RWPE1 (cell line): ENCODE measurements at regions not wholly inside any gene's neighbourhood (a gene's known extent, or its start where the extent isn't known, plus 50 kb on each side); places are given as distances from the start of the nearest gene placed in this dataset.

Experiments used
- CTCF ChIA-PET: fragments of 350-600 bp; sonication (Branson Sonifier 250); formaldehyde crosslinking; extraction: SDS; loops from one replicate; lab custom pipeline; 2021; lab: Yijun Ruan, JAX
- POLR2A ChIA-PET: fragments of 400-600 bp; formaldehyde crosslinking; extraction: SDS; loops from one replicate; lab custom pipeline; 2020; ENCODE audit warnings: antibody characterized with exemption; ENCODE audit not compliant: low non-redundant PET; lab: Yijun Ruan, JAX
- DNase-seq: peaks from one replicate; pipeline ENCODE4 v3.0.0; 2012; ENCODE audit warnings: low spot score
- H3K27ac ChIP-seq: fragments of 450-650 bp; 2 replicates; pipeline ENCODE4 v1.5.1; 2017
- CTCF ChIP-seq: fragments of 450-650 bp; conservative IDR thresholded peaks from 2 replicates; pipeline ENCODE4 v1.5.1; 2017; ENCODE audit warnings: low read depth, mild to moderate bottlenecking

- no peak overlapping the region for H3K27ac ChIP-seq
- CTCF ChIA-PET = interaction anchor here (0.6 kb wide), 1 partner anchor 113 kb away, joined by 8 read pairs; no protein-coding TSS in a partner anchor
- POLR2A ChIA-PET = no interaction called here
- no peak for TF ChIP-seq CTCF
- DNase-seq = no peak
These were observed 59.5 kb upstream of the GGTLC1 start for GRCh38 chr20:24048024-24048611.

GRCh38 chr20:24046888-24047287 lies 58.3 kb upstream of the GGTLC1 start:
- POLR2A ChIA-PET = no interaction called here
- CTCF ChIA-PET = no interaction called here

DNA sequence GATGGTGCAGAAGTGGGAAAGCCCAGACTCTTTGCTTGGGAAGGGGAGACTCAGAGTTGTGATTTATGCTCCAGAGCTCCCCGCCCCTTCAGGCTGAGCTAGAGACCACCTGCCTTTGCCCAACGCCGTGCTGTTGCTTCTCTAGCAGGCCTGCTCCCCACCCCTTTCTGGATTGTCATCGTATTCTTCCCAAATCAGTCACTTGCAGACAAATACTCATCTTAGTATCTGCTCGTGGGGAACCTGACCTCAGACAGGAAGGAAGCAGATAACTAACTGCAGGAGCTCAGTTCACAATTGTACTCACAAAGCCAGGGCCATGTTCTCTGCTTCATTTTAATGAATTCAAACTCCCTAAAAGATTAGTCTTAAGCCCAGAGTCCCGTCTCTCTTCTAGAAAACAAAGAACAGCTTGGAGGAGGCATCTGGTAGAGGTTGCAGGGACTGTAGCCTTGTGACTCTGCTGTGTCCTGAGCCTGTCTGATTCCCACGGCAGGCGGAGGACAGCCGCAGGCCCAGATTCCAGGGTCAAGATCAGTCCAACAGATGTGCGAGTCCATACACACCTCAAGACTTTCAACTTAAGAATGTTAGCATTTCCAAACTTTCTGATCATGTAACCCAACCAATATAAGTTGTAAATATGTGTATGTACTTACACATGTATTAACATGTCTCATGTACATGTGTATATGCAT lies 57.2 kb upstream of the GGTLC1 start:
- no peak for DNase-seq
- no peak for TF ChIP-seq CTCF
- ChIA-PET CTCF (interaction anchor here (0.6 kb wide), 1 partner anchor 1453 kb away, joined by 3 read pairs; no protein-coding TSS in a partner anchor), POLR2A (no interaction called here)
- H3K27ac ChIP-seq = no peak overlapping the region

More at GRCh38 chr20:24046888-24047287, 58.3 kb upstream of the GGTLC1 start:
- TF ChIP-seq CTCF = no peak
- H3K27ac ChIP-seq = no peak overlapping the region
- DNase-seq = no peak

GRCh38 chr20:24043294-24043693 lies 54.7 kb upstream of the GGTLC1 start:
- DNase-seq = no peak
- POLR2A ChIA-PET = no interaction called here
- no peak for TF ChIP-seq CTCF
- CTCF ChIA-PET = no interaction called here
- no peak overlapping the region for H3K27ac ChIP-seq

GRCh38 chr20:24042646-24043045 lies 54.1 kb upstream of the GGTLC1 start:
- no peak for TF ChIP-seq CTCF
- H3K27ac ChIP-seq = no peak overlapping the region
- no peak for DNase-seq
- ChIA-PET CTCF (no interaction called here), POLR2A (no interaction called here)

DNA sequence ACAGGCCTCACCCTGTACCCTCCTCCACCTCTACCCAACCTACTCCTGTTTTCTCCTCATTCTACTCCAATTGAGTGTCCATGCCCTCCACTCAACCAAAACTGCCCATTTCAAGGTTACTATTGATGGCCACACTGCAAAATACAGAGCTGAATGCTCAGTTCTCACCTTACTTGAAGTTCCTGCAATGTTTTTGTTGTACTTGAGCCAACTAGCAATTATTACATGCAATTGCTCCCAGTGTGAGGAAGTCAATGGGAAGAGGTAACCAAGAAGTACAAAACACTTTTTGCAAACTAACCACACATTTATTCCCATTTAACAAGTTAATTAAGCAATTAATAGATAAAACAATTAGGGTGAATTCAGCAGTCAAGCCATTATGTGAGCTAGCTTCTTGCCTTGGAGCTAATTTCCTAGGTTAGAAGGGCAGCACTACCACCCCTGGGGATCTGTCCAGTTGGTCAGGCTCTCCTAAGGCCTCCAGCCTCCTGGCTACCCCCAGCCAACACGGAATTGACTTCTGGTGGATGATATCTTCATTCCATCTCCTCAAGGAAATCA lies 52.4 kb upstream of the GGTLC1 start:
- H3K27ac ChIP-seq = no peak overlapping the region
- DNase-seq = no peak
- POLR2A ChIA-PET = interaction anchor here (0.6 kb wide), 1 partner anchor 191 kb away, joined by 3 read pairs; no protein-coding TSS in a partner anchor
- CTCF ChIA-PET = no interaction called here
- TF ChIP-seq CTCF = no peak
